ENCODE measurements at regions not wholly inside any gene's neighbourhood (a gene's known extent, or its start where the extent isn't known, plus 50 kb on each side); places are given as distances from the start of the nearest gene placed in this dataset.

- in situ Hi-C loops (cut with MboI): no loop called here
- no peak overlapping the region for H3K4me2 ChIP-seq (ENCODE audit: insufficient read depth, low read length)
- no peaks in the 10 kb centered on the region for H3K79me2 ChIP-seq (ENCODE audit: control insufficient read depth, insufficient read depth, low read length)
- no peak overlapping the region for H2AFZ ChIP-seq (ENCODE audit: low read depth, low read length)
- no peak overlapping the region for H3K4me3 ChIP-seq
- ATAC-seq: no peak
- H3K9me1 ChIP-seq (ENCODE audit: control insufficient read depth, insufficient read depth, low read length): no peaks in the 10 kb centered on the region
- H3K36me3 ChIP-seq (ENCODE audit: control insufficient read depth, insufficient read depth, low read length): no peaks in the 10 kb centered on the region
- intact Hi-C loops (cut with micrococcal nuclease): no loop called here
- CTCF ChIA-PET (ENCODE audit: low intra/inter-chr PET ratio): no interaction called here
- FAIRE-seq: no peak
- 20% methylated on average over 1 of the region's 1 CpG for WGBS (ENCODE audit: insufficient coverage, low coverage, missing lambda C conversion rate)
- no peaks in the 10 kb centered on the region for H4K20me1 ChIP-seq (replicated peaks; ENCODE audit: control insufficient read depth, insufficient read depth, low read length)
- H3K9me3 ChIP-seq (replicated peaks; ENCODE audit: control insufficient read depth, insufficient read depth, low read depth, low read length): no peaks in the 10 kb centered on the region
- no peak for DNase-seq (ENCODE audit: extremely low read depth in 1 of 4, low spot score in 3 of 4)
- no TSS peak for BruUV-seq (replicated peaks)
- H3K9ac ChIP-seq (ENCODE audit: insufficient read depth in 1 of 2, low read depth in 2 of 2, low read length in 2 of 2): no peak overlapping the region
- TF ChIP-seq IFI16 (CRISPR knock-in tag; IDR thresholded peaks at IDR 0.05) (no peak), CHD7 (IDR thresholded peaks at IDR 0.05; ENCODE audit: low read depth, low read length) (no peak), ZNF41 (CRISPR knock-in tag; conservative IDR thresholded peaks at IDR 0.05) (no peak), MIER1 (IDR thresholded peaks at IDR 0.05; ENCODE audit: low read depth) (no peak), CHD2 (IDR thresholded peaks at IDR 0.05; ENCODE audit: low read depth, low read length) (no peak), ZSCAN29 (IDR thresholded peaks at IDR 0.05) (no peak), MTA3 (IDR thresholded peaks at IDR 0.05; ENCODE audit: borderline replicate concordance) (no peak), KAT2B (IDR thresholded peaks at IDR 0.05; ENCODE audit: low read depth, low read length) (no peak), ZNF277 (CRISPR knock-in tag; IDR thresholded peaks at IDR 0.05; ENCODE audit: borderline replicate concordance) (no peak)
- TF ChIP-seq, protein P1, sequence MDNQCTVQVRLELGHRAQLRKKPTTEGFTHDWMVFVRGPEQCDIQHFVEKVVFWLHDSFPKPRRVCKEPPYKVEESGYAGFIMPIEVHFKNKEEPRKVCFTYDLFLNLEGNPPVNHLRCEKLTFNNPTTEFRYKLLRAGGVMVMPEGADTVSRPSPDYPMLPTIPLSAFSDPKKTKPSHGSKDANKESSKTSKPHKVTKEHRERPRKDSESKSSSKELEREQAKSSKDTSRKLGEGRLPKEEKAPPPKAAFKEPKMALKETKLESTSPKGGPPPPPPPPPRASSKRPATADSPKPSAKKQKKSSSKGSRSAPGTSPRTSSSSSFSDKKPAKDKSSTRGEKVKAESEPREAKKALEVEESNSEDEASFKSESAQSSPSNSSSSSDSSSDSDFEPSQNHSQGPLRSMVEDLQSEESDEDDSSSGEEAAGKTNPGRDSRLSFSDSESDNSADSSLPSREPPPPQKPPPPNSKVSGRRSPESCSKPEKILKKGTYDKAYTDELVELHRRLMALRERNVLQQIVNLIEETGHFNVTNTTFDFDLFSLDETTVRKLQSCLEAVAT (IDR thresholded peaks at IDR 0.05): no peak
- H3K27me3 ChIP-seq (ENCODE audit: control insufficient read depth in 2 of 2, insufficient read depth in 2 of 2, low read length in 2 of 2): no peaks in the 10 kb centered on the region
- H3K27ac ChIP-seq (ENCODE audit: extremely low read depth, low read depth, low read length): no peak overlapping the region
- POLR2A ChIA-PET: no interaction called here
- H3K4me1 ChIP-seq (replicated peaks in 1 of 2; ENCODE audit: control insufficient read depth in 2 of 2, insufficient read depth in 2 of 2, low read length in 2 of 2): no peaks in the 10 kb centered on the region
Observed at GRCh38 chr15:35254062-35254461, 169.0 kb upstream of the NANOGP8 start.
